ENCODE measurements at regions not wholly inside any gene's neighbourhood (a gene's known extent, or its start where the extent isn't known, plus 50 kb on each side); places are given as distances from the start of the nearest gene placed in this dataset.

- no peak for DNase-seq (ENCODE audit: extremely low read depth, low read depth)
- TF ChIP-seq CTCF (IDR thresholded peaks at IDR 0.05; ENCODE audit: low read depth, low read length, missing control alignments), result no peak
- H3K4me3 ChIP-seq (replicated peaks; ENCODE audit: low read depth, low read length), result no peak overlapping the region
Measured at GRCh38 chr7:41190581-41190980, 512.3 kb downstream of the INHBA start.

- peak; percentile 67 for DNase-seq (ENCODE audit: extremely low read depth, low read depth)
- no peak for TF ChIP-seq CTCF (IDR thresholded peaks at IDR 0.05; ENCODE audit: low read depth, low read length, missing control alignments)
- H3K4me3 ChIP-seq (replicated peaks; ENCODE audit: low read depth, low read length), result no peak overlapping the region
Measured at GRCh38 chr7:41189866-41190265, 513.0 kb downstream of the INHBA start.

DNA sequence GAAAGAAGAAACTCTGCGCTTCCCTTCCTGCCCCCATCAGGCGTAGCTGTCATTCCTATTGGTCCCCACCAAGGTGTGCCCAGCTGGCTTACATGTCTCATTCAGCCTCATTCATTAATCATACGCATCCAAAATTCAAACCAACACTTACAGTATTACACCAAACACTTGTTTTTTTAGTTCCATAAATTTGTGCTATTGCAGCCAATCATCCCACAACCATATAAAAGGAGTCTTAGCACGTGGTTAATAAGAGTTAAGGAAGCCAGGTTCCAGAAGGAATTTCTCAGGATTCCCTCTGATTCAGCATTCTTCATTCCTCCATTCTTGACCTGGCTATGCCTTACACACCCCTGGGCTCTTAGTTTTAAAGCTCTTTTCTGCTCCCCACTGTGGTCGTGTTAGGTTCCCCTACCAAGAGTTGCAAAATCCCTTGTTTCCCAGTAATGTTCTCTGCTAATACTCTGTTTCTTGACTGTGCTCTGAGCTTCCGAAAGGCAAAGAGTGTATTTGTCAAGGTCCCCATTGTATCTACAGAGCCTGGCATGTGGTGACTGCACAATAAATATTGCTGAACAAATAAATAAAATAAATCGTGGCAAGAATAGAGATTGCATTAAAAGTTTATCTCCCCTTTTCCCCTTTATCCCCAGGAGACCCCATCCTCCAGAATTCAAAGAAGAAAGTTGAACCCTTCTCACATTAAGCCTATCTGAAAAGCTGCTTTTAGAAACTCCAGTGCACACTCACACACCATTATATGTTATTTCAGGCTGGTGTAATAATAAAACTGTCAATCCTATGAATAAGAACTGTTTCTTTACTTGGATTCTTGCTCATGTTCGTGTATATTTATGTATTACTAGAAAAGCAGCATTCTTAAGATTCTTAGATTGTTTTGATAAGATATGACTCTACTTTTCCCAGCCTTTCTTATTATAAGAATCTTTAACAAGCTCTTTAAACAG, 514.4 kb downstream of the INHBA start:
- TF ChIP-seq CTCF (IDR thresholded peaks at IDR 0.05; ENCODE audit: low read depth, low read length, missing control alignments), result no peak
- H3K4me3 ChIP-seq (replicated peaks; ENCODE audit: low read depth, low read length), result no peak overlapping the region
- peak; percentile 32 for DNase-seq (ENCODE audit: extremely low read depth, low read depth)

DNA sequence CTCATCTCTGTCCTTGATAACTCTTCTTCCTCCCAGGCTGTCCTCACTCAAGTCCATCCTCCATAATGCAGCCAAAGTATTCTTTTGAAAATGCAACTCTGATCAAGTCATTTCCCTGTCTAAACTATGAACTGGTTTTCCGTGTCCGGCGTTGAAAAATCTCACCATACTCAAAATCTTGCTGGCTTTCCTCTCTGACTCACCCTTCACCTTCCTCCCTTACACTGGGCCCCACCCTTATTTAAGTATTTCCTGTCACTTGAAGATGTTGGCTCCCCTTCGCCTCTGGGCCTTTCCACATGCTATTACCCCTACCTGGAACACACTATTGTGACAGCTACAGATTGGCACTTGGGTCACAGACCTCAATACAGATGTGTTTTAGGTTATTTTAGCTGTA, 515.6 kb downstream of the INHBA start:
- no peak for TF ChIP-seq CTCF (IDR thresholded peaks at IDR 0.05; ENCODE audit: low read depth, low read length, missing control alignments)
- no peak overlapping the region for H3K4me3 ChIP-seq (replicated peaks; ENCODE audit: low read depth, low read length)
- no peak for DNase-seq (ENCODE audit: extremely low read depth, low read depth)

GRCh38 chr7:41185851-41186250, 517.0 kb downstream of the INHBA start:
- TF ChIP-seq CTCF (IDR thresholded peaks at IDR 0.05; ENCODE audit: low read depth, low read length, missing control alignments), result no peak
- H3K4me3 ChIP-seq (replicated peaks; ENCODE audit: low read depth, low read length), result no peak overlapping the region
- DNase-seq (ENCODE audit: extremely low read depth, low read depth), result no peak

GRCh38 chr7:41183741-41184140, 519.1 kb downstream of the INHBA start:
- H3K4me3 ChIP-seq (replicated peaks; ENCODE audit: low read depth, low read length), result no peak overlapping the region
- no peak for DNase-seq (ENCODE audit: extremely low read depth, low read depth)
- no peak for TF ChIP-seq CTCF (IDR thresholded peaks at IDR 0.05; ENCODE audit: low read depth, low read length, missing control alignments)

Measured in HFF-Myc (cell line).